WTC11 (cell line): ENCODE measurements at regions not wholly inside any gene's neighbourhood (a gene's known extent, or its start where the extent isn't known, plus 50 kb on each side); places are given as distances from the start of the nearest gene placed in this dataset.

Experiments used
- ATAC-seq: fragments of 200-7000 bp; cut with Tn5 transposase; 2 replicates; pipeline ENCODE4 v1.10.0; 2021; ENCODE audit warnings: mild to moderate bottlenecking, moderate library complexity
- CTCF ChIA-PET: fragments of 300-600 bp; sonication (Branson Sonifier 250); formaldehyde crosslinking; loops from one replicate; lab custom pipeline; 2021; ENCODE audit warnings: antibody characterized with exemption; lab: Charles Lee
- POLR2A ChIA-PET: fragments of 350-600 bp; sonication (Branson Sonifier 250); formaldehyde crosslinking; loops from one replicate; lab custom pipeline; 2021; ENCODE audit warnings: antibody characterized with exemption; lab: Charles Lee
- DNase-seq: peaks from one replicate; pipeline ENCODE4 v3.0.0; 2021; ENCODE audit warnings: low spot score
- H3K27ac Mint-ChIP-seq: 2 replicates; pipeline ENCODE4 v1.8.0; 2021; ENCODE audit warnings: mixed read lengths
- H3K27me3 Mint-ChIP-seq: 2 replicates; pipeline ENCODE4 v1.8.0; 2021; ENCODE audit warnings: low read depth, mild to moderate bottlenecking, moderate library complexity, mixed read lengths
- H3K36me3 Mint-ChIP-seq: 2 replicates; pipeline ENCODE4 v1.8.0; 2021; ENCODE audit warnings: mixed read lengths
- H3K4me1 Mint-ChIP-seq: 2 replicates; pipeline ENCODE4 v1.8.0; 2022; ENCODE audit warnings: mixed read lengths
- H3K4me3 Mint-ChIP-seq: 2 replicates; pipeline ENCODE4 v1.8.0; 2021; ENCODE audit warnings: mild to moderate bottlenecking, moderate library complexity, mixed read lengths
- H3K9me3 Mint-ChIP-seq: 2 replicates; pipeline ENCODE4 v1.8.0; 2021; ENCODE audit warnings: mixed read lengths
- AR ChIP-seq: fragments of 250-450 bp; sonication (Bioruptor Pico); IDR thresholded peaks from 2 replicates; pipeline ENCODE4 v1.9.0; 2021; ENCODE audit warnings: mild to moderate bottlenecking
- ARID4B ChIP-seq: sonication (generic); formaldehyde crosslinking; IDR thresholded peaks from 2 replicates; pipeline ENCODE4 v1.8.0; 2023; ENCODE audit warnings: missing genetic modification reagents, mild to moderate bottlenecking, borderline replicate concordance
- GABPB1 ChIP-seq: sonication (generic); formaldehyde crosslinking; IDR thresholded peaks from 2 replicates; pipeline ENCODE4 v1.8.1; 2023; ENCODE audit warnings: mild to moderate bottlenecking, missing genetic modification reagents
- OVOL2 ChIP-seq: fragments of 250-450 bp; sonication (Bioruptor Pico); IDR thresholded peaks from 2 replicates; pipeline ENCODE4 v1.9.0; 2021; ENCODE audit warnings: mild to moderate bottlenecking, borderline replicate concordance
- ZNF281 ChIP-seq: sonication (generic); formaldehyde crosslinking; IDR thresholded peaks from 2 replicates; pipeline ENCODE4 v1.8.0; 2023; ENCODE audit warnings: mild to moderate bottlenecking, missing genetic modification reagents
- ZNF396 ChIP-seq: fragments of 250-450 bp; sonication (Bioruptor Pico); IDR thresholded peaks from 2 replicates; pipeline ENCODE4 v1.8.0; 2021; ENCODE audit warnings: mild to moderate bottlenecking, moderate library complexity, borderline replicate concordance
- ZNF671 ChIP-seq: fragments of 250-450 bp; sonication (Bioruptor Pico); IDR thresholded peaks from 2 replicates; pipeline ENCODE4 v1.8.0; 2021; ENCODE audit warnings: mild to moderate bottlenecking
- TF ChIP-seq, protein P1 (sequence below): fragments of 250-450 bp; sonication (Bioruptor Pico); IDR thresholded peaks from 2 replicates; pipeline ENCODE4 v2.1.2; 2022; ENCODE audit warnings: mild to moderate bottlenecking, moderate library complexity
- TF ChIP-seq, protein P2 (sequence below): fragments of 250-450 bp; sonication (Bioruptor Pico); conservative IDR thresholded peaks from 2 replicates; pipeline ENCODE4 v1.9.0; 2021; ENCODE audit warnings: mild to moderate bottlenecking
- TF ChIP-seq, protein P3 (sequence below): sonication (generic); formaldehyde crosslinking; IDR thresholded peaks from 2 replicates; pipeline ENCODE4 v1.8.1; 2022; ENCODE audit warnings: missing genetic modification reagents, borderline replicate concordance

DNA sequence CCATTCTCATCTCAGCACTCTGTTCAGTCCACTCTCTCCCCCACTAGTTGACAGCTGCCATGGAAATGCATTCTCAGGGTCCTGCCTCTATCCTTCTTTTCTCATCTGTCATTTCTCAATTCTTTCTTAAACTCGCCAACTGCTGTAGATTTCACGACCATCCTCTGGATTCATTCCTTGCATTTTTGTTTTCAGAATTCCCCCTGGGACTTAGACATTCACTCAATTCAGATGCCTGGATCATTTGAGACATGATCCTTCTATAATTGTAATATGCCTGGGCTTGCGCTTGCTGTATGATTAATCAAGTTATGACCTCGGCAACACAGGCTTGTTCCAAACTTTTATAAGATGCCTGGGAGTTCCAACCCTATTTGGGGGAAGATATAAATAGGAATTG, 104.5 kb downstream of the RAB11FIP2 start:
- Mint-ChIP-seq H3K27ac (no peak overlapping the region), H3K36me3 (no peaks in the 10 kb centered on the region), H3K9me3 (no peaks in the 10 kb centered on the region), H3K27me3 (no peaks in the 10 kb centered on the region; the same call in 1 of the 2 replicates), H3K4me3 (no peak overlapping the region), H3K4me1 (0 out of 2 replicates have a peak, but pooled peaks cover 3% of the 10 kb centered on the region)
- ChIA-PET CTCF (no interaction called here), POLR2A (no interaction called here)
- TF ChIP-seq, protein P1, sequence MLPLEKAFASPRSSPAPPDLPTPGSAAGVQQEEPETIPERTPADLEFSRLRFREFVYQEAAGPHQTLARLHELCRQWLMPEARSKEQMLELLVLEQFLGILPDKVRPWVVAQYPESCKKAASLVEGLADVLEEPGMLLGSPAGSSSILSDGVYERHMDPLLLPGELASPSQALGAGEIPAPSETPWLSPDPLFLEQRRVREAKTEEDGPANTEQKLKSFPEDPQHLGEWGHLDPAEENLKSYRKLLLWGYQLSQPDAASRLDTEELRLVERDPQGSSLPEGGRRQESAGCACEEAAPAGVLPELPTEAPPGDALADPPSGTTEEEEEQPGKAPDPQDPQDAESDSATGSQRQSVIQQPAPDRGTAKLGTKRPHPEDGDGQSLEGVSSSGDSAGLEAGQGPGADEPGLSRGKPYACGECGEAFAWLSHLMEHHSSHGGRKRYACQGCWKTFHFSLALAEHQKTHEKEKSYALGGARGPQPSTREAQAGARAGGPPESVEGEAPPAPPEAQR (CRISPR knock-in tag): no peak
- TF ChIP-seq ARID4B (CRISPR knock-in tag): no peak
- DNase-seq (no peak), ATAC-seq (no peak)

GRCh38 chr10:117944676-117945447, 101.9 kb downstream of the RAB11FIP2 start:
- ChIA-PET POLR2A (no interaction called here), CTCF (no interaction called here)
- no peak for ATAC-seq
- no peak for DNase-seq
- H3K9me3 Mint-ChIP-seq: no peaks in the 10 kb centered on the region
- no peak for TF ChIP-seq ZNF671
- TF ChIP-seq, protein P2, sequence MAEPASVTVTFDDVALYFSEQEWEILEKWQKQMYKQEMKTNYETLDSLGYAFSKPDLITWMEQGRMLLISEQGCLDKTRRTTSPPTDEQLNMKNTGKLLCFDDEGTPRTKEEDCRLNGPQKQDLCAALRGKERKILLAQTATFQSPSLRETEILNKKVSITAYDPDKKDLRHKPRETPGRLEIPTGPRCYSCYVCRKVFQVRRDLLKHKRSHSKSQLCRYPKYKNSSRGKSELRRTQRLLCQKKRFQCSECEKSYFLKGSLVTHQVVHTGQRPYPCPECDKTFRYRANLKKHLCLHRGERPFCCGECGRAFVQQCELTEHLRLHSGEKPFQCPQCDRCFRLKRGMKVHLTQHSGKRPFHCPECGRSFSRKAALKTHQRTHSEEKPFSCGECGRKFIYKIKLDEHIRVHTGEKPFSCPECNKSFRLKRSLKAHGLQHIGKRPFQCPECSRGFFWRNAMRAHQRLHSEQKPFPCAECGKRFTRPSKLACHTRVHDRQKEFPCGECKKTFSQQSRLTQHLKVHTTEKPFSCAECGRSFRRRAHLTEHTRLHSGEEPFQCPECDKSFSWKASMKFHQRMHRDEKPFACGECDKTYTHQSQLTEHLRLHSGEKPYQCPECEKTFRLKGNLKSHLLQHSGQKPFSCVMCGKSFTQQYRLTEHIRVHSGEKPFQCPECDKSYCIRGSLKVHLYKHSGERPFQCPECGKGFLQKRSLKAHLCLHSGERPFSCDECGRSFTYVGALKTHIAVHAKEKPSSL: no peak
- no peak for TF ChIP-seq OVOL2 (CRISPR knock-in tag)
- TF ChIP-seq ZNF281 (CRISPR knock-in tag): no peak
- TF ChIP-seq AR (CRISPR knock-in tag): no peak
- TF ChIP-seq GABPB1 (CRISPR knock-in tag): no peak
- TF ChIP-seq, protein P1 (CRISPR knock-in tag): no peak
- TF ChIP-seq ZNF396 (CRISPR knock-in tag): no peak
- TF ChIP-seq, protein P3, sequence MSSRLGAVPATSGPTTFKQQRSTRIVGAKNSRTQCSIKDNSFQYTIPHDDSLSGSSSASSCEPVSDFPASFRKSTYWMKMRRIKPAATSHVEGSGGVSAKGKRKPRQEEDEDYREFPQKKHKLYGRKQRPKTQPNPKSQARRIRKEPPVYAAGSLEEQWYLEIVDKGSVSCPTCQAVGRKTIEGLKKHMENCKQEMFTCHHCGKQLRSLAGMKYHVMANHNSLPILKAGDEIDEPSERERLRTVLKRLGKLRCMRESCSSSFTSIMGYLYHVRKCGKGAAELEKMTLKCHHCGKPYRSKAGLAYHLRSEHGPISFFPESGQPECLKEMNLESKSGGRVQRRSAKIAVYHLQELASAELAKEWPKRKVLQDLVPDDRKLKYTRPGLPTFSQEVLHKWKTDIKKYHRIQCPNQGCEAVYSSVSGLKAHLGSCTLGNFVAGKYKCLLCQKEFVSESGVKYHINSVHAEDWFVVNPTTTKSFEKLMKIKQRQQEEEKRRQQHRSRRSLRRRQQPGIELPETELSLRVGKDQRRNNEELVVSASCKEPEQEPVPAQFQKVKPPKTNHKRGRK (CRISPR knock-in tag): no peak
- no peak overlapping the region for H3K27ac Mint-ChIP-seq
- H3K4me1 Mint-ChIP-seq: 0 out of 2 replicates have a peak, but pooled peaks cover 3% of the 10 kb centered on the region
- no peak overlapping the region for H3K4me3 Mint-ChIP-seq
- H3K27me3 Mint-ChIP-seq: no peaks in the 10 kb centered on the region; the same call in 1 of the 2 replicates
- H3K36me3 Mint-ChIP-seq: no peaks in the 10 kb centered on the region
